ENCODE measurements at regions not wholly inside any gene's neighbourhood (a gene's known extent, or its start where the extent isn't known, plus 50 kb on each side); places are given as distances from the start of the nearest gene placed in this dataset.

DNA sequence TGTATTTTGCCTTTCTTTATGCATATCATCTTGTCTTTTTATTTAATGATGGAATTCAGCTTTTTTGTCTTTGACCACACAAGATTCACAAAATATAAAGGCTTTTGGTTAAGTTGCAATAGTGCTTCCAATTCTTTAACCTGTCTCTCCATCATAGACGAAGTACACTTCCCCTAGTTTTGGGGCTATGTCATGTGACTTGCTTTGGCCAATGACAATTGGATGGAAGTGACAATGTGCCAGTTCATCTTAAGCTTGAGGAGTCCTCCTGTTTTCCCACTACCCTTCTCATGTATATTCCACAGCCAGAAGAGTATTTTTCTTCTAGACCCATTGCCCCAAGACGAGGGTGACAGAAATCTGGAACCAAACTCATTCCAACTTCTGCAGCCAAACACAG is 419.6 kb upstream of the BRINP3 start:
- Mint-ChIP-seq H3K27ac (no peak overlapping the region), H3K4me3 (no peak overlapping the region), H3K9me3 (no peaks in the 10 kb centered on the region), H3K27me3 (ENCODE audit: low read depth) (no peaks in the 10 kb centered on the region), H3K4me1 (no peaks in the 10 kb centered on the region), H3K36me3 (no peaks in the 10 kb centered on the region)
- TF ChIP-seq, protein P1, sequence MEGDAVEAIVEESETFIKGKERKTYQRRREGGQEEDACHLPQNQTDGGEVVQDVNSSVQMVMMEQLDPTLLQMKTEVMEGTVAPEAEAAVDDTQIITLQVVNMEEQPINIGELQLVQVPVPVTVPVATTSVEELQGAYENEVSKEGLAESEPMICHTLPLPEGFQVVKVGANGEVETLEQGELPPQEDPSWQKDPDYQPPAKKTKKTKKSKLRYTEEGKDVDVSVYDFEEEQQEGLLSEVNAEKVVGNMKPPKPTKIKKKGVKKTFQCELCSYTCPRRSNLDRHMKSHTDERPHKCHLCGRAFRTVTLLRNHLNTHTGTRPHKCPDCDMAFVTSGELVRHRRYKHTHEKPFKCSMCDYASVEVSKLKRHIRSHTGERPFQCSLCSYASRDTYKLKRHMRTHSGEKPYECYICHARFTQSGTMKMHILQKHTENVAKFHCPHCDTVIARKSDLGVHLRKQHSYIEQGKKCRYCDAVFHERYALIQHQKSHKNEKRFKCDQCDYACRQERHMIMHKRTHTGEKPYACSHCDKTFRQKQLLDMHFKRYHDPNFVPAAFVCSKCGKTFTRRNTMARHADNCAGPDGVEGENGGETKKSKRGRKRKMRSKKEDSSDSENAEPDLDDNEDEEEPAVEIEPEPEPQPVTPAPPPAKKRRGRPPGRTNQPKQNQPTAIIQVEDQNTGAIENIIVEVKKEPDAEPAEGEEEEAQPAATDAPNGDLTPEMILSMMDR (IDR thresholded peaks at IDR 0.05; ENCODE audit: unreplicated experiment), result no peak
- DNase-seq (ENCODE audit: low spot score in 2 of 2, unreplicated experiment in 2 of 2), result no peak

DNA sequence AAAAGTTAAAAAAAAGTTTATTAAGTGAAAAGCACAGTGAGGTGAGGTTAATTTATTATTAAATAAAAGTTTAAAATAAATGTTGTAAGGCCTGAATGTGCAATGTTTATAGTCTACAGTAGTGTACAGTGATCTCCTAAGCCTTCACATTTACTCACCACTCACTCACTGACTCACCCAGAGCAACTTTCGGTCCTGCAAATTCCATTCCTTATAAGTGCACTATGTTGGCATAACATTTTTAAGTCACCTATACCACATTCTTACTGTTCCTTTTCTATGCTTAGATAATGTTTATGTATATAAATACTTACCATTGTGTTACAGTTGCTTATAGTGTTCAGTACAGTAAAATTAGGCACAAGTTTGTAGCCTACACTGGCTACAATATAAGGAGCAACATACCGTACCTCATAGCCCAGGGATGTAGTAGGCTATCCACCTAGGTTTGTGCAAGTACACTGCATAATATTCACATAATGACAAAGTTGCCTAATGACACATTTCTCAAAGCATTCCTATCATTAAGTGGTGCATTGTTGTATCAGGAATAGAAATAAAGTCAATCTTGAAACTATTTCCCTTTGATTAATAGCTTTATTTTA is 426.5 kb upstream of the BRINP3 start:
- TF ChIP-seq, protein P1 (IDR thresholded peaks at IDR 0.05; ENCODE audit: unreplicated experiment), result no peak
- Mint-ChIP-seq H3K27ac (no peak overlapping the region), H3K9me3 (no peaks in the 10 kb centered on the region), H3K36me3 (no peaks in the 10 kb centered on the region), H3K4me3 (no peak overlapping the region), H3K4me1 (no peaks in the 10 kb centered on the region), H3K27me3 (ENCODE audit: low read depth) (no peaks in the 10 kb centered on the region)
- no peak for DNase-seq (ENCODE audit: low spot score in 2 of 2, unreplicated experiment in 2 of 2)

DNA sequence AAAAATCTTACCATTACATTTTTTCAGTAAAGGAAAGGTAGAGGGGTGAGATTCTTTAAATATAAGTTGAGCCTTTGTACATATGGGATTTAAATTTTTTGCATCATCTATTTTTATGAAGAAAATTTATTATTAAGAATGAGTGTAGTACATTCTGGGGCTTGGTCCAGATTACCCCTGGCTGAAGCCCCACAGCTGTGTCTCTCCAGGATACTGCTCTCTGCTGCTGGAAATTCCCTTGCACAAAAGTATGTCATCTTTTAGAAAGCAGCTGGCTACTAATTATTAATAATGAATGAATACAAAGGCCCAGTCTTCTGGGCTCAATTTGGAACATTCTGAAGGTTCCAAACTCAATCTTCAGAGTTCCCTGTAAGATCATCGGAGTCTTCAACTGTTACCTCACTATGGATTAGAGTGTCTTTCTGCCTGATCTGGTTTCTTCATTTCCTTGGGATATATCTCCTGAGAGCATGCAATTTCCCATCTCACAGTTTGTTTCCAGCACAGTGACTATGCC is 428.6 kb upstream of the BRINP3 start:
- no peak for DNase-seq (ENCODE audit: low spot score in 2 of 2, unreplicated experiment in 2 of 2)
- no peak overlapping the region for H3K27ac Mint-ChIP-seq
- TF ChIP-seq, protein P1 (IDR thresholded peaks at IDR 0.05; ENCODE audit: unreplicated experiment), result no peak
- no peaks in the 10 kb centered on the region for H3K36me3 Mint-ChIP-seq
- H3K27me3 Mint-ChIP-seq (ENCODE audit: low read depth), result no peaks in the 10 kb centered on the region
- no peaks in the 10 kb centered on the region for H3K4me1 Mint-ChIP-seq
- no peaks in the 10 kb centered on the region for H3K9me3 Mint-ChIP-seq
- no peak overlapping the region for H3K4me3 Mint-ChIP-seq

DNA sequence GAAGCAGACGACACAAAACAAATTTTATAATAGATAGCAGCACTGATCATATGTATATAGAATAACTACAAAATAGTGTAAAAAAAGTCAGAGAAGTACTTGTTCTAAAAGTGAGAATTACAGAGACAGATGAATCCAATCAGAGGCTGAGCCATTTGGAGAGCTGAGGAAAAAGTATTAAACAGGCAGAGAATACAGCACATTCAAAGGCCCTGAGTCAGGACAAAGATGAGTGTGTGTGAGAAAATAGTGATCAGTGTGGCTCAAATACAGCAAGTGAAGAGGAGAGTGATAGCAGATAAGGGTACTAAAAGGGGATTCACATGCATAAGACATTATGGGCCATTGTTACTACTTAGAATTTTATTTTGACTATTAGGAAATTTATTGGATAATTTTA is 430.6 kb upstream of the BRINP3 start:
- H3K36me3 Mint-ChIP-seq, result no peaks in the 10 kb centered on the region
- TF ChIP-seq, protein P1 (IDR thresholded peaks at IDR 0.05; ENCODE audit: unreplicated experiment), result no peak
- H3K27me3 Mint-ChIP-seq (ENCODE audit: low read depth), result no peaks in the 10 kb centered on the region
- no peak for DNase-seq (ENCODE audit: low spot score in 2 of 2, unreplicated experiment in 2 of 2)
- no peaks in the 10 kb centered on the region for H3K4me1 Mint-ChIP-seq
- no peak overlapping the region for H3K27ac Mint-ChIP-seq
- H3K4me3 Mint-ChIP-seq, result no peak overlapping the region
- H3K9me3 Mint-ChIP-seq, result peaks cover 3% of the 10 kb centered on the region

DNA sequence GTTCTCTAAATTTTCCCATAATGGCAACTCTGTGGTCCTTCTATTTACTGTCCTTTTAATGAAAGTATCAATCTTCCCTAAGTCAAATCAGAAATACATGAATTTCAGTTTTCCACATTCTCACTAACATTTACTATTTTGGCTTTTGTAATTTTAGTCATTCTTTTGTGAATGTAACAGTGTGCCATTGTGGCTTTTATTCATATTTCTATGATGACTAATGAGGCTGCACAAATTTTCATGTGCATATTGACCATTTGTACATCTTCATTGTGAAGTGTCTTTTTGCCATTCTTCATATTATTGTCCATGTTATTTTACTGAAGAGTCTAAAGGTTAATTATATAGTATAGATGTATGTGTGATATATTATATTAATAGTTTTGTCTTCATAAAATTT is 431.0 kb upstream of the BRINP3 start:
- Mint-ChIP-seq H3K27ac (no peak overlapping the region), H3K9me3 (peaks cover 3% of the 10 kb centered on the region), H3K4me3 (no peak overlapping the region), H3K36me3 (no peaks in the 10 kb centered on the region), H3K27me3 (ENCODE audit: low read depth) (no peaks in the 10 kb centered on the region), H3K4me1 (no peaks in the 10 kb centered on the region)
- DNase-seq (ENCODE audit: low spot score in 2 of 2, unreplicated experiment in 2 of 2), result no peak
- TF ChIP-seq, protein P1 (IDR thresholded peaks at IDR 0.05; ENCODE audit: unreplicated experiment), result no peak
